ENCODE measurements at regions not wholly inside any gene's neighbourhood (a gene's known extent, or its start where the extent isn't known, plus 50 kb on each side); places are given as distances from the start of the nearest gene placed in this dataset.

GRCh38 chr19:30694156-30694755 lies 322.1 kb downstream of the ZNF536 start:
- FAIRE-seq (no peak), ATAC-seq (no peak), DNase-seq (ENCODE audit: low read depth in 1 of 2, low spot score in 1 of 2) (no peak)
- TF ChIP-seq ZC3H11A (IDR thresholded peaks at IDR 0.05) (no peak), E2F6 (IDR thresholded peaks at IDR 0.05; ENCODE audit: borderline replicate concordance, low read depth) (no peak), CHD2 (IDR thresholded peaks at IDR 0.05; ENCODE audit: low read length, partially characterized antibody) (no peak)
- Histone ChIP-seq H3K4me1 (no peaks in the 10 kb centered on the region), H3K4me2 (no peak overlapping the region), H3K9me3 (no peaks in the 10 kb centered on the region), H3K27ac (no peak overlapping the region), H3K4me3 (no peak overlapping the region)
- WGBS (ENCODE audit: missing lambda C conversion rate), result 26% methylated on average over 4 of the region's 4 CpGs
- ChIA-PET POLR2A (no interaction called here), CTCF (interaction anchor here (0.7 to 7.9 kb wide), 10 partner anchors 9 to 1876 kb away, joined by 3 to 75 read pairs (median 5); no protein-coding TSS in a partner anchor)

GRCh38 chr19:30692879-30693503 lies 320.8 kb downstream of the ZNF536 start:
- Histone ChIP-seq H3K27ac (no peak overlapping the region), H3K4me2 (peak overlapping the region; percentile 50), H3K4me3 (peak overlapping the region; percentile 3; the same call in 1 of the 3 replicates), H3K4me1 (no peaks in the 10 kb centered on the region), H3K9me3 (no peaks in the 10 kb centered on the region)
- CTCF ChIA-PET, result interaction anchor here (0.7 to 7.9 kb wide), 7 partner anchors 7 to 1532 kb away, joined by 3 to 75 read pairs (median 7); no protein-coding TSS in a partner anchor
- DNase-seq (ENCODE audit: low read depth in 1 of 2, low spot score in 1 of 2) (no peak), FAIRE-seq (peak; percentile 88), ATAC-seq (0 out of 6 replicates have a peak, but pooled peaks of 1 of the 2 experiments have one; percentile 16)
- WGBS (ENCODE audit: missing lambda C conversion rate), result 13% methylated on average over 12 of the region's 12 CpGs
- POLR2A ChIA-PET, result no interaction called here
- TF ChIP-seq CTCF (IDR thresholded peaks at IDR 0.05) (no peak), CHD2 (IDR thresholded peaks at IDR 0.05; ENCODE audit: low read length, partially characterized antibody) (no peak), EP300 (IDR thresholded peaks at IDR 0.05) (no peak), NR3C1 (IDR thresholded peaks at IDR 0.05) (no peak), RARB (CRISPR knock-in tag; IDR thresholded peaks at IDR 0.05) (no peak), ELK1 (IDR thresholded peaks at IDR 0.05; ENCODE audit: low read depth, low read length) (no peak), SMC3 (IDR thresholded peaks at IDR 0.05) (no peak), FOSB (CRISPR knock-in tag; IDR thresholded peaks at IDR 0.05) (no peak), GATA3 (IDR thresholded peaks at IDR 0.05; ENCODE audit: borderline replicate concordance) (no peak), ZC3H11A (IDR thresholded peaks at IDR 0.05) (no peak)

- H3K27ac ChIP-seq, result no peak overlapping the region
- ATAC-seq (no peak), FAIRE-seq (peak; percentile 28), DNase-seq (ENCODE audit: low read depth in 1 of 2, low spot score in 1 of 2) (no peak)
- TF ChIP-seq EP300 (IDR thresholded peaks at IDR 0.05), result no peak
- no peak for TF ChIP-seq POLR2AphosphoS2 (conservative IDR thresholded peaks at IDR 0.05; ENCODE audit: low read length)
- TF ChIP-seq ZNF302 (CRISPR knock-in tag; IDR thresholded peaks at IDR 0.05), result no peak
- no peak for TF ChIP-seq NPAS2 (CRISPR knock-in tag; IDR thresholded peaks at IDR 0.05; ENCODE audit: borderline replicate concordance)
- no peak for TF ChIP-seq HEYL (CRISPR knock-in tag; IDR thresholded peaks at IDR 0.05)
- no peak for TF ChIP-seq NR3C1 (IDR thresholded peaks at IDR 0.05)
- no peak for TF ChIP-seq HMGXB4 (CRISPR knock-in tag; IDR thresholded peaks at IDR 0.05; ENCODE audit: borderline replicate concordance)
- no peak for TF ChIP-seq PHF8 (IDR thresholded peaks at IDR 0.05; ENCODE audit: borderline replicate concordance, low read depth)
- no peak for TF ChIP-seq HDAC2 (IDR thresholded peaks at IDR 0.05)
- no peak for TF ChIP-seq CBX2 (IDR thresholded peaks at IDR 0.05; ENCODE audit: borderline replicate concordance, low read depth)
- no peak for TF ChIP-seq MAFK (IDR thresholded peaks at IDR 0.05; ENCODE audit: partially characterized antibody)
- TF ChIP-seq SMC3 (IDR thresholded peaks at IDR 0.05), result no peak
- no peak for TF ChIP-seq SREBF2 (IDR thresholded peaks at IDR 0.05)
- no peak for TF ChIP-seq MYC (IDR thresholded peaks at IDR 0.05; ENCODE audit: borderline replicate concordance, low read length)
- TF ChIP-seq RCOR1 (IDR thresholded peaks at IDR 0.05; ENCODE audit: low read depth, low read length), result no peak
- H3K9me3 ChIP-seq, result no peaks in the 10 kb centered on the region
- WGBS (ENCODE audit: missing lambda C conversion rate), result 20% methylated on average over 21 of the region's 21 CpGs
- peak overlapping the region; percentile 3; the same call in 1 of the 3 replicates for H3K4me3 ChIP-seq
- ChIA-PET CTCF (interaction anchor here (0.7 to 7.9 kb wide), 4 partner anchors 10 to 693 kb away, joined by 3 to 75 read pairs (median 28); no protein-coding TSS in a partner anchor), POLR2A (no interaction called here)
- no peaks in the 10 kb centered on the region for H3K4me1 ChIP-seq
- H3K4me2 ChIP-seq, result peak overlapping the region; percentile 50
Observed at GRCh38 chr19:30692181-30692811, 320.1 kb downstream of the ZNF536 start.
